Panc1 (cell line): ENCODE measurements at regions not wholly inside any gene's neighbourhood (a gene's known extent, or its start where the extent isn't known, plus 50 kb on each side); places are given as distances from the start of the nearest gene placed in this dataset.

Source experiments
- ATAC-seq: fragments of 200-7000 bp; cut with Tn5 transposase; 2 replicates; pipeline ENCODE4 v1.9.1; 2020; ENCODE audit warnings: mild to moderate bottlenecking, moderate library complexity
- BruUV-seq: library from RNA; stranded (reverse); fragments of 400-500 nt; replicated peaks from 2 replicates; lab custom pipeline; 2021; lab: Mats Ljungman, UMichigan
- CTCF ChIA-PET: fragments of 300-600 bp; sonication (Branson Sonifier 250); formaldehyde crosslinking; loops from one replicate; lab custom pipeline; 2022; ENCODE audit warnings: antibody characterized with exemption; lab: Charles Lee
- POLR2A ChIA-PET: fragments of 300-600 bp; sonication (Branson Sonifier 250); formaldehyde crosslinking; loops from one replicate; lab custom pipeline; 2022; ENCODE audit warnings: antibody characterized with exemption; lab: Charles Lee
- DNase-seq: peaks from one replicate; pipeline ENCODE4 v3.0.0-alpha.2; 2010; ENCODE audit warnings: low read depth, low spot score
- H3K27ac ChIP-seq: 2 replicates; pipeline ENCODE4 v1.5.1; 2011; ENCODE audit warnings: mild to moderate bottlenecking, low read length, inconsistent platforms
- H3K27me3 ChIP-seq: fragments of 200-500 bp; sonication (Bioruptor generic); 2 replicates; pipeline ENCODE4 v1.6.0; 2014; ENCODE audit warnings: low read length, inconsistent platforms; ENCODE audit not compliant: control insufficient read depth, insufficient read depth
- H3K36me3 ChIP-seq: fragments of 200-500 bp; sonication (Bioruptor generic); 2 replicates; pipeline ENCODE4 v1.5.1; 2014; ENCODE audit warnings: inconsistent platforms, mild to moderate bottlenecking, low read length, moderate library complexity; ENCODE audit not compliant: control insufficient read depth, insufficient read depth
- H3K4me1 ChIP-seq: 2 replicates; pipeline ENCODE4 v1.5.1; 2011; ENCODE audit warnings: inconsistent platforms, mild to moderate bottlenecking, low read length, moderate library complexity; ENCODE audit not compliant: control insufficient read depth, insufficient read depth
- H3K4me3 ChIP-seq, 2 experiments: 2 replicates each; pipeline ENCODE4 v1.5.1; 2011 to 2012; ENCODE audit warnings: low read depth in 2 of 2, low read length in 2 of 2, mild to moderate bottlenecking in 2 of 2, inconsistent platforms in 1 of 2, moderate library complexity in 1 of 2
- H3K9me3 ChIP-seq: fragments of 200-500 bp; sonication (Bioruptor generic); 2 replicates; pipeline ENCODE4 v1.5.1; 2014; ENCODE audit warnings: low read depth, mild to moderate bottlenecking, inconsistent platforms, low read length, moderate library complexity; ENCODE audit not compliant: control insufficient read depth, insufficient read depth
- POLR2AphosphoS5 ChIP-seq: IDR thresholded peaks from 2 replicates; pipeline ENCODE4 v1.6.1; 2012; ENCODE audit warnings: mild to moderate bottlenecking, low read depth, low read length, moderate library complexity
- REST ChIP-seq, 2 experiments: IDR thresholded peaks; 2 replicates each; pipeline ENCODE4 v1.6.1; 2011 to 2012; ENCODE audit warnings: low read depth in 2 of 2, control low read depth in 1 of 2, low read length in 1 of 2, mild to moderate bottlenecking in 1 of 2, moderate library complexity in 1 of 2; ENCODE audit not compliant: insufficient read depth in 1 of 2
- SIN3A ChIP-seq: IDR thresholded peaks from 2 replicates; pipeline ENCODE4 v1.6.1; 2012; ENCODE audit warnings: low read depth, mild to moderate bottlenecking, low read length, moderate library complexity, borderline replicate concordance; ENCODE audit not compliant: insufficient read depth
- TCF7L2 ChIP-seq: IDR thresholded peaks from 2 replicates; pipeline ENCODE4 v1.6.1; 2011; ENCODE audit warnings: mild to moderate bottlenecking, low read depth, low read length, inconsistent platforms
- in situ Hi-C: cut with HindIII; loops from 2 replicates; pipeline ENCODE4 v1.10.0; 2016; ENCODE audit warnings: low sequenced_read_pairs, low pct_unique_long_range_greater_than_20kb
- intact Hi-C: fragments of 100-400 bp; cut with micrococcal nuclease; formaldehyde crosslinking; loops from one replicate; pipeline ENCODE4 v1.10.0; 2022; ENCODE audit not compliant: unreplicated experiment
- TF ChIP-seq, protein P1 (sequence below): fragments of 450-650 bp; IDR thresholded peaks from 2 replicates; pipeline ENCODE4 v1.5.1; 2017; ENCODE audit warnings: mild to moderate bottlenecking

GRCh38 chr10:85124603-85125051 lies 796.2 kb downstream of the CCSER2 start:
- no peak for ATAC-seq
- Histone ChIP-seq H3K4me3 (no peak overlapping the region), H3K27me3 (no peaks in the 10 kb centered on the region), H3K36me3 (no peaks in the 10 kb centered on the region), H3K27ac (no peak overlapping the region), H3K4me1 (no peaks in the 10 kb centered on the region), H3K9me3 (no peaks in the 10 kb centered on the region)
- no peak for DNase-seq
- CTCF ChIA-PET: no interaction called here
- intact Hi-C loops (no loop called here), in situ Hi-C loops (no loop called here)
- no TSS peak for BruUV-seq
- POLR2A ChIA-PET: no interaction called here
- TF ChIP-seq REST (IDR thresholded peaks at IDR 0.05; ENCODE audit: insufficient read depth in 1 of 2, low read depth in 2 of 2, low read length in 1 of 2) (no peak), TCF7L2 (no peak), POLR2AphosphoS5 (no peak), SIN3A (no peak)
- TF ChIP-seq, protein P1, sequence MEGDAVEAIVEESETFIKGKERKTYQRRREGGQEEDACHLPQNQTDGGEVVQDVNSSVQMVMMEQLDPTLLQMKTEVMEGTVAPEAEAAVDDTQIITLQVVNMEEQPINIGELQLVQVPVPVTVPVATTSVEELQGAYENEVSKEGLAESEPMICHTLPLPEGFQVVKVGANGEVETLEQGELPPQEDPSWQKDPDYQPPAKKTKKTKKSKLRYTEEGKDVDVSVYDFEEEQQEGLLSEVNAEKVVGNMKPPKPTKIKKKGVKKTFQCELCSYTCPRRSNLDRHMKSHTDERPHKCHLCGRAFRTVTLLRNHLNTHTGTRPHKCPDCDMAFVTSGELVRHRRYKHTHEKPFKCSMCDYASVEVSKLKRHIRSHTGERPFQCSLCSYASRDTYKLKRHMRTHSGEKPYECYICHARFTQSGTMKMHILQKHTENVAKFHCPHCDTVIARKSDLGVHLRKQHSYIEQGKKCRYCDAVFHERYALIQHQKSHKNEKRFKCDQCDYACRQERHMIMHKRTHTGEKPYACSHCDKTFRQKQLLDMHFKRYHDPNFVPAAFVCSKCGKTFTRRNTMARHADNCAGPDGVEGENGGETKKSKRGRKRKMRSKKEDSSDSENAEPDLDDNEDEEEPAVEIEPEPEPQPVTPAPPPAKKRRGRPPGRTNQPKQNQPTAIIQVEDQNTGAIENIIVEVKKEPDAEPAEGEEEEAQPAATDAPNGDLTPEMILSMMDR: no peak

- Histone ChIP-seq H3K4me3 (no peak overlapping the region), H3K27me3 (no peaks in the 10 kb centered on the region), H3K36me3 (no peaks in the 10 kb centered on the region), H3K27ac (no peak overlapping the region), H3K4me1 (no peaks in the 10 kb centered on the region), H3K9me3 (no peaks in the 10 kb centered on the region)
- TF ChIP-seq SIN3A (no peak), TCF7L2 (no peak), POLR2AphosphoS5 (no peak), REST (IDR thresholded peaks at IDR 0.05; ENCODE audit: insufficient read depth in 1 of 2, low read depth in 2 of 2, low read length in 1 of 2) (no peak)
- TF ChIP-seq, protein P1: no peak
- POLR2A ChIA-PET: no interaction called here
- no peak for DNase-seq
- ATAC-seq: no peak
- CTCF ChIA-PET: interaction anchor here (0.7 kb wide), 1 partner anchor 524 kb away, joined by 3 read pairs; no protein-coding TSS in a partner anchor
- in situ Hi-C loops: no loop called here
- intact Hi-C loops: no loop called here
- BruUV-seq: no TSS peak
These were observed 808.9 kb downstream of the CCSER2 start for GRCh38 chr10:85137253-85137652.
